ENCODE measurements at regions not wholly inside any gene's neighbourhood (a gene's known extent, or its start where the extent isn't known, plus 50 kb on each side); places are given as distances from the start of the nearest gene placed in this dataset.

DNA sequence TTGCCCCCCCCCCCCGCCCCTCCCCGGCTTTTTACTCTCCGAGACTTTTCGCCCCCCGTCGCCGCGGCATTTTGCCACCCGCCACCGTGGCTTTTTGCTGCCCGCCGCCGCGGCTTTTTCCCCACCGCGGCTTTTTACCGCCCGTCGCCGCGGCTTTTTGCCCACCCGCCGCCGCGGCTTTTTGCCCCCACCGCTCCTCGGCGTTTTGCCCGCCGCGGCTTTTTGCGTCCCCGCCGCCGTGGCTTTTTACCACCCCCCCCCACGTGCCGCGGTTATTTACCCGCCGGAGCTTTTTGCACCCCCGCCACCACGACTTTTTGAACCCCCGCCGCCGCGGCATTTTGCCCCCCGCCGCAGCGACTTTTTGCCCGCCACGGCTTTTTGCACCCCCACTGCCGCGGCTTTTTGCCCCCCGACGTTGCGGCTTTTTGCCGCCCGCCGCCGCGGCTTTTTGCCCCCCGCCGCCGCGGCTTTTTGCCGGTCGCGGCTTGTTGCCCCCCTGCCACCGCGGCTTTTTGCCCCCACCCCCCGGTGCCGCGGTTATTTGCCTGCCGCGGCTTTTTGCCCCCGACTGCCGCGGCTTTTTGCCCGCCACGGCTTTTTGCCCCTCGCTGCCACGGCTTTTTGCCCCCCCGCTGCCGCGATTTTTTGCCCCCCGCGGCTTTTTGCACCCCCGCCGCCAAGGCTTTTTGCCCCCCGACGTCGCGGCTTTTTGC is 461.1 kb downstream of the ZNF33B start:
- TF ChIP-seq, protein P1, sequence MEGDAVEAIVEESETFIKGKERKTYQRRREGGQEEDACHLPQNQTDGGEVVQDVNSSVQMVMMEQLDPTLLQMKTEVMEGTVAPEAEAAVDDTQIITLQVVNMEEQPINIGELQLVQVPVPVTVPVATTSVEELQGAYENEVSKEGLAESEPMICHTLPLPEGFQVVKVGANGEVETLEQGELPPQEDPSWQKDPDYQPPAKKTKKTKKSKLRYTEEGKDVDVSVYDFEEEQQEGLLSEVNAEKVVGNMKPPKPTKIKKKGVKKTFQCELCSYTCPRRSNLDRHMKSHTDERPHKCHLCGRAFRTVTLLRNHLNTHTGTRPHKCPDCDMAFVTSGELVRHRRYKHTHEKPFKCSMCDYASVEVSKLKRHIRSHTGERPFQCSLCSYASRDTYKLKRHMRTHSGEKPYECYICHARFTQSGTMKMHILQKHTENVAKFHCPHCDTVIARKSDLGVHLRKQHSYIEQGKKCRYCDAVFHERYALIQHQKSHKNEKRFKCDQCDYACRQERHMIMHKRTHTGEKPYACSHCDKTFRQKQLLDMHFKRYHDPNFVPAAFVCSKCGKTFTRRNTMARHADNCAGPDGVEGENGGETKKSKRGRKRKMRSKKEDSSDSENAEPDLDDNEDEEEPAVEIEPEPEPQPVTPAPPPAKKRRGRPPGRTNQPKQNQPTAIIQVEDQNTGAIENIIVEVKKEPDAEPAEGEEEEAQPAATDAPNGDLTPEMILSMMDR (IDR thresholded peaks at IDR 0.05), result no peak

- TF ChIP-seq, protein P1 (IDR thresholded peaks at IDR 0.05), result no peak
Observed at GRCh38 chr10:42150428-42151061, 487.8 kb downstream of the ZNF33B start.

GRCh38 chr10:42149722-42150427 is 488.5 kb downstream of the ZNF33B start:
- TF ChIP-seq, protein P1 (IDR thresholded peaks at IDR 0.05), result no peak

DNA sequence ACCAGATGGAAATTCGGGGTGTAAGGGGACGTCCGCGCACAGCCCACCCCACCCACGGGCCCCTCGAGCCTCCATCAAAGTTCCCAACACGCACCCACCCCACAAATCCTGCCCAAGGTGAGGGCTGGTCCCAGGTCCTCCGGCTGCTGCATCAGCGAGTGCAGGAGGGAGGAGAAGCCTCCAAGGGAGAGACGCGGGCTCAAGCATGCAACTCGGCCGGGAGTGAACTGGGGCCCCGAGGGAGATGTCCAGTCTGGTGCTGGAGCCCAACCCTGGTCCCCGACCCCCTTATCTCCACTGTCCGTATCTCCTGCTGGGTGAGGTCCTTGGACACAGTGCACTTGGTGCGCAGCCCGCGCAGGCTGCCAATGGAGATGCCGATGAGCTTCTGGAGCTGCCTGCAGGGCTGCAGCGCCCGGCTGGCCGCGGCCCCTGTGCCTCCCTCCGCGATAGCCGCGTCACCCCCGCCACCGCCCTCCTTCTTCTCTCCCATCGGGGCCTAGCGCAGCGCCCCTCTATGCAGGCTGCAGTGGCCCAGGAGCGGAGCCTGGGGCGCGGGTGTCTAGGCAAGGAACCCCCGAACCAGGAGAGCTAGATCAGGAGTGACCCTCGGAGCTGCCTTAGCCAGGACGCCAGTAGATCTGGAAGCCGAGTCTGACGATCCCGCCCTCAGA is 489.2 kb downstream of the ZNF33B start:
- TF ChIP-seq, protein P1 (IDR thresholded peaks at IDR 0.05), result no peak

DNA sequence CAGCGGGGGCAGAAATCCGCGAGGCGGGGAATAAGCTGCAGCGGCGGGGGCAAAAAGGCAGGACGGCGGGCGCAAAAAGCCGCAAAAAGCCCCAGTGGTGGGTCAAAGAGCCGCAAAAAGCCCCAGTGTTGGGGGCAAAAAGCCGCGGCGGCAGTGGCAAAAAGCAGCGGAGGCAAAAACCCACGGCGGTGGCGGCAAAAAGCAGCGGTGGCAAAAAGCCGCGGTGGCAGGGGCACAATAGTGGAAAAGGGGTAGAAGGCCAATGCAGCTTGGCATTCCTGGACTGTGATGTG is 525.3 kb downstream of the ZNF33B start:
- TF ChIP-seq, protein P1 (IDR thresholded peaks at IDR 0.05), result no peak

DNA sequence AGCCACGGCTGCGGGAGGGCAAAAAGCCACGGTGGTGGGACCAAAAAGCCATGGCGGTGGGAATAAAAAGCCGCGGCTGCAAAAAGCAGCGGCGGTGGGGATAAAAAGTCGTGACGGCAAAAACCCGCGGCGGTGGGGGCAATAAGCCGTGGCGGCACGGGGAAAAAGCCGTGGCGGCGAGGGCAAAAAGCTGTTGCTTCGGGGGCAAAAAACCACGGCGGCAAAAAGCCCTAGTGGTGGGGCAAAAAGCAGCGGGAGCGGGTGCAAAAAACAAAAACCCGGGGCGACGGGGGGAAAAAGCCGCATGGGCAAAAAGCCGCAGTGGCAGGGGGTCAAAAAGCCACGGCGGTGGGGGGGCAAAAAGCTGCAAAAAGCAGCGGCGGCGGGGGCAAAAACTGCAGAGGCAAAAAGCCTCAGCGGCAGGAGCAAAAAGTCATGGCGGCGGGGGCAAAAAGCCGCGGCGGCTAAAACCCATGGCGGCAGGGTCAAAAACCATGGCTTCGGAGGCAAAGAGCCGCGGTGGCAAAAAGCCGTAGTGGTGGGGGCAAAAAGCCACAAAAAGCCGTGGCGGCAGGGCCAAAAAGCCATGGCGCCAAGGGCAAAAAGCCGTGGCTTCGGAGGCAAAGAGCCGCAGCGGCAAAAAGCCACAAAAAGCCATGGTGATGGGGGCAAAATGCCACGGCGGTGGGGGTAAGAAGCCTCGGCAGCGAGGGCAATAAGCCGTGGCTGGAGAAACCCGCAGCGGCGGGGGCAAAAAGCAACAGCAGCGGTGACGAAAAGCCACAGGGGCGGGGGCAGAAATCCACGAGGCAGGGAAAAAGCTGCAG is 525.8 kb downstream of the ZNF33B start:
- TF ChIP-seq, protein P1 (IDR thresholded peaks at IDR 0.05), result no peak

All from LNCAP (cell line).